ENCODE measurements at regions not wholly inside any gene's neighbourhood (a gene's known extent, or its start where the extent isn't known, plus 50 kb on each side); places are given as distances from the start of the nearest gene placed in this dataset.

- H2AK5ac ChIP-seq (ENCODE audit: insufficient read length, low read length), result no peak overlapping the region
- no peak overlapping the region for H3K23ac ChIP-seq (ENCODE audit: insufficient read length, low read depth, low read length)
- Mint-ChIP-seq H3K27me3 (ENCODE audit: low read depth) (no peaks in the 10 kb centered on the region; the same call in 1 of the 2 replicates), H3K36me3 (ENCODE audit: insufficient read depth in 1 of 3, low read depth in 3 of 3) (peaks cover 0 to 11% (median 2%) of the 10 kb centered on the region in 3 experiments; a peak in 2 of 7 replicates), H3K4me1 (peaks cover 30% of the 10 kb centered on the region in 2 experiments), H3K4me3 (no peak overlapping the region), H3K27ac (no peak overlapping the region), H3K9me3 (peaks cover 8 to 9% of the 10 kb centered on the region in 2 experiments; a peak in 4 of 5 replicates)
- no peaks in the 10 kb centered on the region for H3K23me2 ChIP-seq (ENCODE audit: insufficient read length, low read depth, low read length, poor library complexity, severe bottlenecking)
- H2BK120ac ChIP-seq (ENCODE audit: low read depth, low read length, poor library complexity, severe bottlenecking), result no peak overlapping the region
- H2BK5ac ChIP-seq (ENCODE audit: insufficient read length, low read length), result no peak overlapping the region
- TF ChIP-seq, protein P1, sequence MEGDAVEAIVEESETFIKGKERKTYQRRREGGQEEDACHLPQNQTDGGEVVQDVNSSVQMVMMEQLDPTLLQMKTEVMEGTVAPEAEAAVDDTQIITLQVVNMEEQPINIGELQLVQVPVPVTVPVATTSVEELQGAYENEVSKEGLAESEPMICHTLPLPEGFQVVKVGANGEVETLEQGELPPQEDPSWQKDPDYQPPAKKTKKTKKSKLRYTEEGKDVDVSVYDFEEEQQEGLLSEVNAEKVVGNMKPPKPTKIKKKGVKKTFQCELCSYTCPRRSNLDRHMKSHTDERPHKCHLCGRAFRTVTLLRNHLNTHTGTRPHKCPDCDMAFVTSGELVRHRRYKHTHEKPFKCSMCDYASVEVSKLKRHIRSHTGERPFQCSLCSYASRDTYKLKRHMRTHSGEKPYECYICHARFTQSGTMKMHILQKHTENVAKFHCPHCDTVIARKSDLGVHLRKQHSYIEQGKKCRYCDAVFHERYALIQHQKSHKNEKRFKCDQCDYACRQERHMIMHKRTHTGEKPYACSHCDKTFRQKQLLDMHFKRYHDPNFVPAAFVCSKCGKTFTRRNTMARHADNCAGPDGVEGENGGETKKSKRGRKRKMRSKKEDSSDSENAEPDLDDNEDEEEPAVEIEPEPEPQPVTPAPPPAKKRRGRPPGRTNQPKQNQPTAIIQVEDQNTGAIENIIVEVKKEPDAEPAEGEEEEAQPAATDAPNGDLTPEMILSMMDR (conservative IDR thresholded peaks at IDR 0.05), result no peak
- H4K91ac ChIP-seq (ENCODE audit: insufficient read length, low read depth, low read length), result no peak overlapping the region
- H2BK12ac ChIP-seq (ENCODE audit: insufficient read length, low read depth, low read length), result no peak overlapping the region
- no peaks in the 10 kb centered on the region for H3K27me3 ChIP-seq (ENCODE audit: insufficient read depth, low read length)
- no peak overlapping the region for H4K5ac ChIP-seq (ENCODE audit: insufficient read length, low read depth, low read length)
- no peak overlapping the region for H4K8ac ChIP-seq (replicated peaks; ENCODE audit: insufficient read length, low read depth, low read length)
- H3K18ac ChIP-seq (ENCODE audit: insufficient read length, low read depth, low read length), result no peak overlapping the region
- no peak overlapping the region for H3K14ac ChIP-seq (ENCODE audit: insufficient read depth, low read length)
- no peak overlapping the region for H3T11ph ChIP-seq (ENCODE audit: low read length)
- no peaks in the 10 kb centered on the region for H3K9me3 ChIP-seq (ENCODE audit: control insufficient read depth, low read depth, low read length)
- no peaks in the 10 kb centered on the region for H3K79me1 ChIP-seq (ENCODE audit: insufficient read depth, low read depth, low read length, poor library complexity, severe bottlenecking)
- no peak overlapping the region for H3K9ac ChIP-seq (ENCODE audit: extremely low read depth, insufficient read length, low read length)
- no peak overlapping the region for H3K4me2 ChIP-seq (ENCODE audit: insufficient read depth, insufficient read length, low read length)
- no peaks in the 10 kb centered on the region for H4K20me1 ChIP-seq (ENCODE audit: control insufficient read depth, insufficient read depth, insufficient read length)
- H2AFZ ChIP-seq (ENCODE audit: low read length), result no peak overlapping the region
- H3K4me1 ChIP-seq (ENCODE audit: insufficient read depth, low read length), result peaks cover 9% of the 10 kb centered on the region
- H3K27ac ChIP-seq (ENCODE audit: insufficient read length, low read depth, low read length), result no peak overlapping the region
- no peaks in the 10 kb centered on the region for H3K79me2 ChIP-seq (ENCODE audit: insufficient read depth, low read length)
- no peak overlapping the region for H3K56ac ChIP-seq (ENCODE audit: insufficient read length, low read depth, low read length)
- H2BK15ac ChIP-seq (ENCODE audit: low read depth, low read length), result no peak overlapping the region
- DNase-seq, result no peak
- no peak overlapping the region for H3K4ac ChIP-seq (ENCODE audit: low read depth, low read length)
- WGBS (ENCODE audit: extremely low coverage, insufficient read length, low lambda C conversion rate), result no CpG with 5 or more reads among the region's 7 CpGs
- no peak overlapping the region for H2BK20ac ChIP-seq (ENCODE audit: low read depth, low read length, poor library complexity, severe bottlenecking)
Measured at GRCh38 chr18:10322004-10322403, 132.4 kb upstream of the APCDD1 start.

Data from H9 (cell line).